Neural progenitor cell (in vitro differentiated cells): ENCODE measurements at regions not wholly inside any gene's neighbourhood (a gene's known extent, or its start where the extent isn't known, plus 50 kb on each side); places are given as distances from the start of the nearest gene placed in this dataset.

Experiments used
- DNase-seq: peaks from one replicate; pipeline ENCODE4 v3.0.0-alpha.2; 2016; ENCODE audit warnings: low spot score
- H2AFZ ChIP-seq: fragments of 200-600 bp; sonication (generic); replicated peaks from 2 replicates; pipeline ENCODE4 v1.6.1; 2016; ENCODE audit warnings: antibody characterized with exemption
- H3F3A ChIP-seq: fragments of 200-600 bp; sonication (generic); 2 replicates; pipeline ENCODE4 v1.6.1; 2016; ENCODE audit warnings: antibody characterized with exemption, low read depth
- H3K27ac ChIP-seq: fragments of 200-600 bp; sonication (generic); 2 replicates; pipeline ENCODE4 v1.5.1; 2016; ENCODE audit warnings: mild to moderate bottlenecking
- H3K27me3 ChIP-seq: fragments of 200-600 bp; sonication (generic); 2 replicates; pipeline ENCODE4 v1.6.1; 2016; ENCODE audit warnings: mild to moderate bottlenecking, moderate library complexity
- H3K36me3 ChIP-seq: fragments of 200-600 bp; sonication (generic); 2 replicates; pipeline ENCODE4 v1.5.1; 2016
- H3K4me1 ChIP-seq: fragments of 200-600 bp; sonication (generic); 2 replicates; pipeline ENCODE4 v1.6.1; 2016; ENCODE audit warnings: mixed run types
- H3K4me2 ChIP-seq: fragments of 200-600 bp; sonication (generic); 2 replicates; pipeline ENCODE4 v1.6.1; 2016
- H3K4me3 ChIP-seq: fragments of 200-600 bp; sonication (generic); 2 replicates; pipeline ENCODE4 v1.5.1; 2016
- H3K79me2 ChIP-seq: fragments of 200-600 bp; sonication (generic); 2 replicates; pipeline ENCODE4 v1.6.1; 2016; ENCODE audit warnings: low read depth
- H3K9ac ChIP-seq: fragments of 200-600 bp; sonication (generic); 2 replicates; pipeline ENCODE4 v1.6.1; 2016
- H3K9me3 ChIP-seq: fragments of 200-600 bp; sonication (generic); 2 replicates; pipeline ENCODE4 v1.5.1; 2016; ENCODE audit warnings: low read depth
- H4K20me1 ChIP-seq: fragments of 200-600 bp; sonication (generic); 2 replicates; pipeline ENCODE4 v1.6.1; 2016; ENCODE audit warnings: low read depth
- H3K27ac Mint-ChIP-seq: 3 replicates; pipeline ENCODE4 v1.8.0; 2021; ENCODE audit warnings: mixed read lengths
- H3K27me3 Mint-ChIP-seq: 2 replicates; pipeline ENCODE4 v1.8.0; 2022; ENCODE audit warnings: low read depth, mild to moderate bottlenecking, inconsistent platforms, moderate library complexity, mixed read lengths; ENCODE audit not compliant: insufficient read depth
- H3K36me3 Mint-ChIP-seq: 3 replicates; pipeline ENCODE4 v1.8.0; 2021; ENCODE audit warnings: mixed read lengths
- H3K4me1 Mint-ChIP-seq: 3 replicates; pipeline ENCODE4 v1.8.0; 2021; ENCODE audit warnings: mixed read lengths
- H3K4me3 Mint-ChIP-seq: 3 replicates; pipeline ENCODE4 v1.8.0; 2021; ENCODE audit warnings: mild to moderate bottlenecking, moderate library complexity, mixed read lengths
- H3K9me3 Mint-ChIP-seq: 3 replicates; pipeline ENCODE4 v1.8.0; 2020; ENCODE audit warnings: mixed read lengths
- CTCF ChIP-seq: fragments of 200-600 bp; sonication (generic); IDR thresholded peaks from 2 replicates; pipeline ENCODE4 v1.5.1; 2017; ENCODE audit warnings: antibody characterized with exemption, mild to moderate bottlenecking
- EZH2 ChIP-seq: fragments of 200-600 bp; sonication (generic); IDR thresholded peaks from 2 replicates; pipeline ENCODE4 v1.6.1; 2017; ENCODE audit warnings: antibody characterized with exemption, mild to moderate bottlenecking, moderate library complexity
- EZH2phosphoT487 ChIP-seq: fragments of 200-600 bp; sonication (generic); IDR thresholded peaks from 2 replicates; pipeline ENCODE4 v1.6.1; 2017; ENCODE audit warnings: antibody characterized with exemption

- Histone ChIP-seq H3K4me2 (no peak overlapping the region), H3K36me3 (no peaks in the 10 kb centered on the region), H3K9ac (no peak overlapping the region), H4K20me1 (no peaks in the 10 kb centered on the region), H3K4me1 (no peaks in the 10 kb centered on the region), H3K27ac (no peak overlapping the region), H3K27me3 (no peaks in the 10 kb centered on the region), H2AFZ (no peak overlapping the region), H3F3A (no peaks in the 10 kb centered on the region), H3K9me3 (no peaks in the 10 kb centered on the region), H3K79me2 (no peaks in the 10 kb centered on the region), H3K4me3 (no peak overlapping the region)
- Mint-ChIP-seq H3K27me3 (peaks cover 2% of the 10 kb centered on the region), H3K27ac (no peak overlapping the region), H3K36me3 (no peaks in the 10 kb centered on the region), H3K4me3 (no peak overlapping the region), H3K9me3 (no peaks in the 10 kb centered on the region), H3K4me1 (no peaks in the 10 kb centered on the region)
- TF ChIP-seq EZH2 (no peak), CTCF (no peak), EZH2phosphoT487 (no peak)
- DNase-seq: no peak
Measured at GRCh38 chr4:111849746-111850284, 295.4 kb upstream of the FAM241A start.

- DNase-seq: peak; percentile 29
Measured at GRCh38 chr4:111854494-111855087, 290.7 kb upstream of the FAM241A start.

GRCh38 chr4:111855308-111855707 lies 289.9 kb upstream of the FAM241A start:
- Mint-ChIP-seq H3K9me3 (no peaks in the 10 kb centered on the region), H3K4me1 (no peaks in the 10 kb centered on the region), H3K36me3 (no peaks in the 10 kb centered on the region), H3K27me3 (no peaks in the 10 kb centered on the region), H3K27ac (no peak overlapping the region), H3K4me3 (no peak overlapping the region)
- no peak overlapping the region for H3K4me3 ChIP-seq
- no peaks in the 10 kb centered on the region for H4K20me1 ChIP-seq
- H3K79me2 ChIP-seq: no peaks in the 10 kb centered on the region
- H3K27me3 ChIP-seq: no peaks in the 10 kb centered on the region
- no peaks in the 10 kb centered on the region for H3K36me3 ChIP-seq
- no peak overlapping the region for H3K9ac ChIP-seq
- H2AFZ ChIP-seq: no peak overlapping the region
- no peak overlapping the region for H3K4me2 ChIP-seq
- no peaks in the 10 kb centered on the region for H3K9me3 ChIP-seq
- no peak overlapping the region for H3K27ac ChIP-seq
- no peaks in the 10 kb centered on the region for H3F3A ChIP-seq
- DNase-seq: no peak
- no peaks in the 10 kb centered on the region for H3K4me1 ChIP-seq
- no peak for TF ChIP-seq EZH2phosphoT487
- no peak for TF ChIP-seq EZH2
- TF ChIP-seq CTCF: no peak

More at GRCh38 chr4:111854494-111855087, 290.7 kb upstream of the FAM241A start:
- no peak overlapping the region for H3K4me2 ChIP-seq
- no peaks in the 10 kb centered on the region for H3K36me3 ChIP-seq
- no peaks in the 10 kb centered on the region for H3K79me2 ChIP-seq
- Mint-ChIP-seq H3K4me1 (no peaks in the 10 kb centered on the region), H3K4me3 (no peak overlapping the region), H3K27ac (no peak overlapping the region), H3K27me3 (no peaks in the 10 kb centered on the region), H3K9me3 (no peaks in the 10 kb centered on the region), H3K36me3 (no peaks in the 10 kb centered on the region)
- H3K9ac ChIP-seq: no peak overlapping the region
- no peak overlapping the region for H2AFZ ChIP-seq
- no peaks in the 10 kb centered on the region for H3K9me3 ChIP-seq
- no peaks in the 10 kb centered on the region for H3K4me1 ChIP-seq
- H3K27me3 ChIP-seq: no peaks in the 10 kb centered on the region
- no peaks in the 10 kb centered on the region for H3F3A ChIP-seq
- H3K27ac ChIP-seq: no peak overlapping the region
- no peaks in the 10 kb centered on the region for H4K20me1 ChIP-seq
- TF ChIP-seq EZH2: no peak
- TF ChIP-seq CTCF: peak; percentile 81
- no peak overlapping the region for H3K4me3 ChIP-seq
